NCI-H128 (cell line): ENCODE measurements at regions not wholly inside any gene's neighbourhood (a gene's known extent, or its start where the extent isn't known, plus 50 kb on each side); places are given as distances from the start of the nearest gene placed in this dataset.

Experiments used
- DNase-seq: peaks from one replicate; lab custom pipeline; 2025; ENCODE audit not compliant: unreplicated experiment; lab: John Stamatoyannopoulos, UW

DNA sequence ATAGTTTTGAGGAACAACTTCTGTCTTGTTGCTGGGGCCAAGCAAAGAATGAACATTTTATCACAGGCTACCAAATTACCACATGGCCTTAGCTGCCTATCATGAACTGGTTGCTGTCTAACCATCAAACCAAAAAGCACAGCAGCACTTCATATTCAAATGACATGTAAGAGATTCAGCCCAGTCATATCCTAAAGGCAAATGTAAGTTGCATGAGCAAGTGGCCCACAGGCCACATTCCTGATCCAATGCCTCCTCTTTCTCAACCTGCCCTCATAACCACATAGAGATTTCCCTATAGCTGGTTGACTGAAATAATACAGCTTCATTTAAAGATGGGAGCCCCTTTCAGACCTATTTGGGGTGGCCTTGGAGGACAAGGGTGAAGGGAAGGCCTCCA, 572.3 kb downstream of the IRS1 start:
- DNase-seq, result no peak

- no peak for DNase-seq
Observed at GRCh38 chr2:226223704-226224103, 575.9 kb downstream of the IRS1 start.

- no peak for DNase-seq
Observed at GRCh38 chr2:226220511-226220910, 579.1 kb downstream of the IRS1 start.

GRCh38 chr2:226217191-226217590, 582.4 kb downstream of the IRS1 start:
- DNase-seq, result no peak

- no peak for DNase-seq
Observed at GRCh38 chr2:226216575-226216974, 583.0 kb downstream of the IRS1 start.

GRCh38 chr2:226215902-226216503, 583.6 kb downstream of the IRS1 start:
- peak; percentile 41 for DNase-seq

GRCh38 chr2:226213717-226214116, 585.9 kb downstream of the IRS1 start:
- DNase-seq, result no peak

DNA sequence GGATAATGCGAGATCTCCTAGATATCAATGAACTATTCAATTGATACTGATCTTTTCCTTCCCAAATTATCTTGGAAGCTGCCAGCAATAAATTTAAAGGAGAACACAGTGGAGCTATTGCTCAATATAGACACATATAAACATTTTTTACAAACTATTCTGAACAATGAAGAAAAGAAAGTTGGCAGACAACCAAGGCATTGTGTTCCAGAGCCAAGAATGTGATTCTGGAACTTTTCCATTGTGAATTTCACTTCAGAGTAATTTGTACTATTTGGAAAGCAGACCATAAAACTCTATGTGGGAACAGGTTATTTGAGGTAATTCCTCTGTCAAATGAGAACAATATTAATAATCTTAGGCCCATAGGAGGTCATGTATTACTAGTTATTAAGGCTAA, 588.2 kb downstream of the IRS1 start:
- DNase-seq, result no peak

GRCh38 chr2:226208726-226209125, 590.9 kb downstream of the IRS1 start:
- DNase-seq, result no peak

DNA sequence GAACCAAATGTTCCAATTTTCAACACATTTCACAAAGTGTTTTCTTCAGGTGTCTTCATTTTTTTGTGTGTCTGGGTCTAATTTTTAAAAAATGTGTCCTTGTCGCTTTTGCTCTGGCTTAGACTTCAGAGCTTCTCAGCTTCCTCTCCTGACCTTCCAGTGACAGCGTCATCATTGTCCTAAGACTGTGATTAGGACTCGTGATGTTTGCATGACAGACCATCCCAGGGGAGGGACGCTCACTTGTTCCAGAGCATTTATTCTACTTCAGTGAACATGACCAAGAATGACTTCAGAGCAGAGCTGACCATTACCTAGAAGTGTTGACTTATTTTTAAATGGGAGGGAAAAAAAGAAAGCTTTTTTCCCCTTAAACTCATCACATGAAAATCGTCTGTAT, 591.9 kb downstream of the IRS1 start:
- DNase-seq, result no peak

DNA sequence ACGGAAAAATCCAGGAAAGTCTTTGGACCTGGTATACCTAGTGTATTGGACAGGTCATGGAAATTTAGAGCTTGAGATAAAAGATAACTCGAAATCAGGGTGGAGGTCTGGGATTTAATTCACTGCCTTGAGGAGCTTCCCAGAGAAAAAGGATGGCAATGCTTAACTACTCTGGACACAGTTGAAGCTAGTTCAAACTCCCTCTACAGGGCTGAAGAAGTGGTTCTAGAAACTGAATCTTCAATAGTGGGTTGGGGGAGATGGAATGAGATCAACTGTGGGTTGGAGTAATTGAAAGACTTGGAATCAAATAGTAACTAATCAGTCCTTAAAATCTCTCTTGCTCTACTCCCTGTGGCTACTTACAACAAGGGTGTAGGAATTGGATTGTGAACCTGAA, 600.1 kb downstream of the IRS1 start:
- DNase-seq, result no peak

GRCh38 chr2:226198956-226199355, 600.7 kb downstream of the IRS1 start:
- DNase-seq, result no peak

DNA sequence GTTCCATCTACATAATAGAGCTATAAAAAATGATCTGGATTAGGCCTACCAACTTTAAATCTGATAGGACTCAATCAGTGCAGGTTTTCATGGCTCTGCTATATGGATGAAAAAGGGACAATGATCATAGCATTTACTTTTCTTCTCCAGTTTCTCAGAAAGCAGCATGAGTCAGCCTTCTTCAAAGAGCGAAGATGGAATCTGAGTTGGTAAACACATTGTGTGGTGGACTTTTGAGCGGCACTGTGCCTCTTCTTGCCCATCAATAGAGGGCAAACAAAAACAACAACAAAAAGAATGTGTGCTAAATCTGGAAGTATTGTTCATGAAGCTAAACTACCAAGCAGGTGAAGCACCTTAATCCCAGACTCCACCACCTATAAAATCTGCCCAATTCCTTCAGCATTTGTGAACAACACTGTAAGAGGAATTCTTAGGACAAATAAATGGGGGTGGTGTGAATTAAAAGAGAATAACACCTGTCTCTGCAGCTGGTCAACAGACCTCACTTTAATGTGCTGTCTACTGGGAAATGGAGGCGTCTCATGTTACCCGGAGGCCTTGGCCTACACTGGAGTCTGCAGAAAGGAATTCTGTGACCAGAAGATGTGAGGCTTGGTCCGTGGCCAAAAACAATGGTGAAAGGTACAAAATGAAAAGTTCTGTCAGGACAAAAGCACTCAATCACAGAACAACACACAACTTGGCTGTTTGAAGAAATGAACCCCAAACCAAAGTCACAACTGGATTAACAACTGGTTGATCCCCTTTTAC, 609.0 kb downstream of the IRS1 start:
- no peak for DNase-seq

DNA sequence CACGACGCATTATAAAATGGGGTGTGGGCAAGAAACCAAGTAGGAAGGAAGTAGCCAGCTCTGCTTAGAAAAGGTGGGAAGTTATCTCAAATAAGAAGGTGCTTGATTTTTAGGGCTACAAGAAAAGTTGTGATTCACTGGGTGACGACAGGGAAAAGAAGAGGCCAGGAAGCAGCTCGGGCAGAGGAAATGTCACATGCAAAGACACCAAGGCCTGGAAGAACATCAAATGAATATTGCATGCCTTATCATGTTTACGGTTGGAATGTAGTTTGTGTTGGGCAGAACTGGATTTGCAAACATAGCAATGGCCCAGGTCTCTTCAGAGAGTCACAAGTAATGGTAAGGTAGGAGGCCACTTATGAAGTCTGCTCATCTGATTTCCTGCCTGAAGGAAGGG, 610.6 kb downstream of the IRS1 start:
- DNase-seq, result no peak

GRCh38 chr2:226187616-226188015, 612.0 kb downstream of the IRS1 start:
- DNase-seq, result no peak

DNA sequence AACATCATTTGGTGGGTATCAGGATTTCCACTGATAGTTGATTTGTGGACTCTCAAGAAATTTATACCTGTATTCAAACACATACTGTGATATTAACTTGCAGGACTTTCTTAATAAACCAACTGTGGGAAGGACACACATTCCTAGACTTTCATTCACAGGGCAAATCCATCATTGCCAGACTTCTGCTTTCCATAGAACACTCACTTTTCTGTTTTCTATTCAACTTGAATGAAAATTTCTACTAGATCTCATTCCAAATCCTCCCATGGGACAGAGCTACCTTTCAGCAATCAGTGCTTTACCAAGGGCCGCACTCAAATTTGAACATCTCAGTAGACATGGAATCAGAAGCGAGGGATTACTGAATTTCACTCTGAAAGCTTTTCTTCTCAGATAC, 612.5 kb downstream of the IRS1 start:
- DNase-seq, result no peak

- DNase-seq, result no peak
Observed at GRCh38 chr2:226185616-226186211, 613.9 kb downstream of the IRS1 start.

GRCh38 chr2:226184940-226185615, 614.5 kb downstream of the IRS1 start:
- DNase-seq, result no peak

- no peak for DNase-seq
Observed at GRCh38 chr2:226184540-226184939, 615.1 kb downstream of the IRS1 start.

DNA sequence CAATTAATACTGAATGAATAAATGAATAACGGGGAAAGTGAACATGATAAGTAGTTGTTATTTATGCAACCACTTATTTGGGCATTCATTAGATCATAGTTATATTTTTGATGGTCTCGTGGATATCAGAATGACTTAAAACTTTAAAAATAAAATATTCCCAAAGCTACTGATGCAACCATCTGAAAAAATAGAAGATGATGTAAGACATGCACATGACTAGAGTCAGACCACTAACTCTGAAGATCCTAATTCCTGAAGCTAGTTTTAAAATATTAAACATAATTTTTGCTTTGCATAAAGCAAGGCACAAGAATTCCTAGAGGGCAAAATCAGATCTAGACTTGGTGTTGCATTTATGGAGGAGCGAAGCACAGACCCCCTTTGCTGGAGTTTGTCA, 616.1 kb downstream of the IRS1 start:
- no peak for DNase-seq

GRCh38 chr2:226183033-226183432, 616.6 kb downstream of the IRS1 start:
- no peak for DNase-seq

DNA sequence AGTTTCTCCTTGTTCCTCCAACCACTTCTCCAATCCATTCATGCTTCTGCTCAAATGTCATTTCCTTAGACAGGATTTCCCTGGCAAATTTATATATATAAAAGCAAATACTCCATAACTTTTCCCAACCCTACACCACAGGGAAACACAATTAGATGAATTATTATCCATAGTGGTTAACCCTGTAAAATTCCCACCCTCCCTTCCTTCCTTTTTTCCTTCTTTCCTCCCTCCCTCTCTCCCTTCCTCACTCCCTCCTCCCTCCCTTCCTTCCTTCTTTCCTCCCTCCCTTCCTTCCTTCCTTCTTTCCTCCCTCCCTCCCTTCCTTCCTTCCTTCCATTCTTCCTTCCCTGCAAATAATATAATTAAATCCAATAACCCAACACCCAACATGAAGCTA, 617.7 kb downstream of the IRS1 start:
- no peak for DNase-seq
